ENCODE measurements at regions not wholly inside any gene's neighbourhood (a gene's known extent, or its start where the extent isn't known, plus 50 kb on each side); places are given as distances from the start of the nearest gene placed in this dataset.

- Histone ChIP-seq H3K36me3 (replicated peaks in 1 of 2; ENCODE audit: control extremely low read depth in 1 of 2, control insufficient read depth in 1 of 2, extremely low read depth in 1 of 2, insufficient read depth in 2 of 2, low read length in 1 of 2) (no peaks in the 10 kb centered on the region), H3K9me3 (ENCODE audit: control extremely low read depth in 1 of 3, control insufficient read depth in 2 of 3, insufficient read depth in 1 of 3, low read length in 2 of 3) (peaks cover 0 to 3% (median 0%) of the 10 kb centered on the region in 3 donors), H3K27ac (ENCODE audit: low read length in 2 of 2) (no peak overlapping the region), H2AFZ (ENCODE audit: insufficient read depth, low read depth, low read length, poor library complexity, severe bottlenecking) (no peak overlapping the region), H3K27me3 (replicated peaks in 1 of 4; ENCODE audit: control extremely low read depth in 1 of 4, control insufficient read depth in 3 of 4, insufficient read depth in 4 of 4, low read length in 3 of 4) (peaks cover 0 to 4% (median 0%) of the 10 kb centered on the region in 4 experiments), H3K79me2 (ENCODE audit: control insufficient read depth, insufficient read depth, low read length) (no peaks in the 10 kb centered on the region), H3K4me2 (replicated peaks; ENCODE audit: low read depth, low read length, poor library complexity, severe bottlenecking) (no peak overlapping the region), H3K9ac (ENCODE audit: low read length) (no peak overlapping the region), H4K20me1 (ENCODE audit: control insufficient read depth, insufficient read depth, low read length, poor library complexity, severe bottlenecking) (no peaks in the 10 kb centered on the region), H3K4me3 (ENCODE audit: control extremely low read depth in 1 of 5, extremely low read depth in 1 of 5, insufficient read depth in 1 of 5, low read depth in 2 of 5, low read length in 4 of 5) (no peak overlapping the region), H3K4me1 (ENCODE audit: control insufficient read depth in 2 of 2, insufficient read depth in 2 of 2, low read length in 2 of 2) (no peaks in the 10 kb centered on the region)
- Mint-ChIP-seq H3K9me3 (ENCODE audit: insufficient read depth) (no peaks in the 10 kb centered on the region), H3K27me3 (peaks cover 12% of the 10 kb centered on the region), H3K4me3 (no peak overlapping the region), H3K27ac (no peak overlapping the region), H3K4me1 (no peaks in the 10 kb centered on the region)
- ChIA-PET POLR2A (no interaction called here), CTCF (no interaction called here)
- intact Hi-C loops (cut with micrococcal nuclease), result no loop called here
- TF ChIP-seq EZH2 (IDR thresholded peaks at IDR 0.05; ENCODE audit: borderline replicate concordance, insufficient read depth, low read depth, low read length, poor library complexity, severe bottlenecking) (no peak), CTCF (IDR thresholded peaks at IDR 0.05) (no peak)
- DNase-seq (no peak), ATAC-seq (ENCODE audit: low read depth) (no peak)
- no CpG with 5 or more reads among the region's 5 CpGs for WGBS (ENCODE audit: insufficient coverage)
Observed at GRCh38 chr1:184257873-184258272, 129.0 kb upstream of the C1orf21 start.

- DNase-seq (no peak), ATAC-seq (ENCODE audit: low read depth) (no peak)
- Mint-ChIP-seq H3K27ac (no peak overlapping the region), H3K9me3 (ENCODE audit: insufficient read depth) (no peaks in the 10 kb centered on the region), H3K4me3 (no peak overlapping the region), H3K27me3 (peaks cover 12% of the 10 kb centered on the region), H3K4me1 (no peaks in the 10 kb centered on the region)
- TF ChIP-seq CTCF (IDR thresholded peaks at IDR 0.05), result no peak
- no peak for TF ChIP-seq EZH2 (IDR thresholded peaks at IDR 0.05; ENCODE audit: borderline replicate concordance, insufficient read depth, low read depth, low read length, poor library complexity, severe bottlenecking)
- no peaks in the 10 kb centered on the region for H3K79me2 ChIP-seq (ENCODE audit: control insufficient read depth, insufficient read depth, low read length)
- peaks cover 0 to 3% (median 0%) of the 10 kb centered on the region in 3 donors for H3K9me3 ChIP-seq (ENCODE audit: control extremely low read depth in 1 of 3, control insufficient read depth in 2 of 3, insufficient read depth in 1 of 3, low read length in 2 of 3)
- peaks cover 0 to 4% (median 0%) of the 10 kb centered on the region in 4 experiments for H3K27me3 ChIP-seq (replicated peaks in 1 of 4; ENCODE audit: control extremely low read depth in 1 of 4, control insufficient read depth in 3 of 4, insufficient read depth in 4 of 4, low read length in 3 of 4)
- intact Hi-C loops (cut with micrococcal nuclease), result no loop called here
- no peaks in the 10 kb centered on the region for H4K20me1 ChIP-seq (ENCODE audit: control insufficient read depth, insufficient read depth, low read length, poor library complexity, severe bottlenecking)
- CTCF ChIA-PET, result no interaction called here
- H3K27ac ChIP-seq (ENCODE audit: low read length in 2 of 2), result no peak overlapping the region
- H3K36me3 ChIP-seq (replicated peaks in 1 of 2; ENCODE audit: control extremely low read depth in 1 of 2, control insufficient read depth in 1 of 2, extremely low read depth in 1 of 2, insufficient read depth in 2 of 2, low read length in 1 of 2), result no peaks in the 10 kb centered on the region
- no peak overlapping the region for H3K9ac ChIP-seq (ENCODE audit: low read length)
- WGBS (ENCODE audit: insufficient coverage), result 91% methylated on average over 3 of the region's 3 CpGs
- no peaks in the 10 kb centered on the region for H3K4me1 ChIP-seq (ENCODE audit: control insufficient read depth in 2 of 2, insufficient read depth in 2 of 2, low read length in 2 of 2)
- no peak overlapping the region for H3K4me2 ChIP-seq (replicated peaks; ENCODE audit: low read depth, low read length, poor library complexity, severe bottlenecking)
- H2AFZ ChIP-seq (ENCODE audit: insufficient read depth, low read depth, low read length, poor library complexity, severe bottlenecking), result no peak overlapping the region
- POLR2A ChIA-PET, result no interaction called here
- no peak overlapping the region for H3K4me3 ChIP-seq (ENCODE audit: control extremely low read depth in 1 of 5, extremely low read depth in 1 of 5, insufficient read depth in 1 of 5, low read depth in 2 of 5, low read length in 4 of 5)
Observed at GRCh38 chr1:184258525-184258924, 128.3 kb upstream of the C1orf21 start.
